Transverse colon (tissue), 4 donors: ENCODE measurements at regions not wholly inside any gene's neighbourhood (a gene's known extent, or its start where the extent isn't known, plus 50 kb on each side); places are given as distances from the start of the nearest gene placed in this dataset.

Experiments used
- DNase-seq: peaks from one replicate; pipeline ENCODE4 v3.0.0-alpha.2; 2019
- H3K27ac ChIP-seq, 4 donors: fragments of 200-600 bp; sonication (generic); 2 replicates each; pipeline ENCODE4 v1.5.1; 2016 to 2018; ENCODE audit warnings: inconsistent platforms in 4 of 4
- H3K27me3 ChIP-seq: fragments of 200-600 bp; sonication (generic); 2 replicates; pipeline ENCODE4 v1.5.1; 2017; ENCODE audit warnings: inconsistent platforms
- H3K36me3 ChIP-seq, 4 donors: fragments of 200-600 bp; sonication (generic); 2 replicates each; pipeline ENCODE4 v1.5.1; 2017 to 2019; ENCODE audit warnings: inconsistent platforms in 4 of 4
- H3K4me1 ChIP-seq, 4 donors: fragments of 200-600 bp; sonication (generic); 2 replicates each; pipeline ENCODE4 v1.5.1; 2017 to 2020; ENCODE audit warnings: inconsistent platforms in 4 of 4
- H3K4me3 ChIP-seq, 4 donors: fragments of 200-600 bp; sonication (generic); 1 replicate in 1 of 4; 2 replicates in 3 of 4; pipeline versions ENCODE4 v1.5.1 to v1.6.1; 2017 to 2019; ENCODE audit warnings: inconsistent platforms in 4 of 4
- H3K9me3 ChIP-seq, 2 donors: fragments of 200-600 bp; sonication (generic); 2 replicates each; pipeline ENCODE4 v1.5.1; 2017 to 2019; ENCODE audit warnings: inconsistent platforms in 2 of 2
- EP300 ChIP-seq: sonication (generic); formaldehyde crosslinking; IDR thresholded peaks from one replicate; pipeline ENCODE4 v1.6.1; 2017; ENCODE audit warnings: antibody characterized with exemption, low read depth
- POLR2A ChIP-seq: fragments of 450-650 bp; IDR thresholded peaks from one replicate; pipeline ENCODE4 v1.6.1; 2016; ENCODE audit warnings: antibody characterized with exemption, mild to moderate bottlenecking, moderate library complexity
- POLR2AphosphoS5 ChIP-seq, 3 donors: sonication (generic); formaldehyde crosslinking; IDR thresholded peaks; one replicate each; pipeline ENCODE4 v1.6.1; 2016; ENCODE audit warnings: antibody characterized with exemption in 3 of 3
- WGBS, 2 donors: methylation state at CpG; one replicate each; pipeline ENCODE4 v1.1.5; 2018; ENCODE audit warnings: low coverage in 1 of 2; 5-methylcytosine and 5-hydroxymethylcytosine counted together
- in situ Hi-C, 4 donors: fragments of 200-750 bp; cut with MboI; loops; one replicate each; pipeline versions ENCODE4 v1.15.0 to v1.15.1; 2017; ENCODE audit warnings: low sequenced_read_pairs in 3 of 4, low pct_ligation_motif_present in 1 of 4, low pct_unique_long_range_greater_than_20kb in 1 of 4
- intact Hi-C: fragments of 100-400 bp; cut with DNase I; formaldehyde crosslinking; loops from one replicate; pipeline ENCODE4 v1.15.1; 2023; ENCODE audit warnings: low total_unique reads
- TF ChIP-seq, protein P1 (sequence below), 5 experiments: fragments of 200-600 bp in 3 of 5; fragments of 450-650 bp in 2 of 5; sonication (generic) in 3 of 5; IDR thresholded peaks; 1 replicate in 2 of 5; 2 replicates in 3 of 5; pipeline ENCODE4 v1.5.1; 2016 to 2017; ENCODE audit warnings: antibody characterized with exemption in 5 of 5, inconsistent platforms in 3 of 5, mild to moderate bottlenecking in 2 of 5, moderate library complexity in 1 of 5

DNA sequence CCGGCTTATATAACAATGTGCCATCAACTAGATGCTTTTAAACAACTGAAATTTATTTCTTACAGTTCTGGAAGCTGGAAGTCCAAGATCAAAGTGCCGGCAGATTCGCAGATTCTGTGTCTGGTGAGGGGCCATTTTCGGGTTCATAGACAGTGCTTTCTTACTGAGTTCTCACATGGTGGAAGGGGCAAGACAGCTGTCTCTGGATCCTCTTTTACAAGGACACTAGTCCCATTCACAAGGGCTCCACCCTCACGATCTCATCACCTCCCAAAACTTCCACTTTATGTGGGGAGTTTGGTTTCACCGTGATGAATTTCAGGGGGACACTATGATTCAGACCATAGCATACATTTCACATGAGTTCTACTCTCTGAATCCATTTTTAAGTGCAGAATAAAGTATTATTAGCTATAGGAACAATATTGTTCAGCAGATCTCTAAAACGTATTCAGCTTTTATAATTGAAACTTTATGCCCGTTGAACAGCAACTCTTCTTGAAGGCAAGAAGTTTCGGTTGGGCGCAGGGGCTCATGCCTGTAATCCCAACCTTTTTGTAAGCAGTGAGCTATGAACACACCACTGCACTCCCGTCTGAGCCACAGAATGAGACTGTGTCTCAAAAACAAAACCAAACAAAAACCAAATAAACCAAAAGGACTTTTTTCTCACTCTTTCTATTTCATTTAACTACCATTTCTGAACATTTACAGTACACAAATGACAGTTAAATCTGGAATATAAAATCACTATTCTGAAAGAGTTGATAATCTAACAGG is 502.8 kb downstream of the CMPK2 start:
- TF ChIP-seq, protein P1, sequence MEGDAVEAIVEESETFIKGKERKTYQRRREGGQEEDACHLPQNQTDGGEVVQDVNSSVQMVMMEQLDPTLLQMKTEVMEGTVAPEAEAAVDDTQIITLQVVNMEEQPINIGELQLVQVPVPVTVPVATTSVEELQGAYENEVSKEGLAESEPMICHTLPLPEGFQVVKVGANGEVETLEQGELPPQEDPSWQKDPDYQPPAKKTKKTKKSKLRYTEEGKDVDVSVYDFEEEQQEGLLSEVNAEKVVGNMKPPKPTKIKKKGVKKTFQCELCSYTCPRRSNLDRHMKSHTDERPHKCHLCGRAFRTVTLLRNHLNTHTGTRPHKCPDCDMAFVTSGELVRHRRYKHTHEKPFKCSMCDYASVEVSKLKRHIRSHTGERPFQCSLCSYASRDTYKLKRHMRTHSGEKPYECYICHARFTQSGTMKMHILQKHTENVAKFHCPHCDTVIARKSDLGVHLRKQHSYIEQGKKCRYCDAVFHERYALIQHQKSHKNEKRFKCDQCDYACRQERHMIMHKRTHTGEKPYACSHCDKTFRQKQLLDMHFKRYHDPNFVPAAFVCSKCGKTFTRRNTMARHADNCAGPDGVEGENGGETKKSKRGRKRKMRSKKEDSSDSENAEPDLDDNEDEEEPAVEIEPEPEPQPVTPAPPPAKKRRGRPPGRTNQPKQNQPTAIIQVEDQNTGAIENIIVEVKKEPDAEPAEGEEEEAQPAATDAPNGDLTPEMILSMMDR (IDR thresholded peaks at IDR 0.05), result no peak
- TF ChIP-seq POLR2A (no peak), POLR2AphosphoS5 (IDR thresholded peaks at IDR 0.05) (no peak)
- WGBS, 2 donors, result 70 to 85% methylated on average over 6 to 11 of the region's 11 CpGs
- Histone ChIP-seq H3K36me3 (no peaks in the 10 kb centered on the region), H3K27me3 (no peaks in the 10 kb centered on the region), H3K4me1 (peaks cover 0 to 12% (median 0%) of the 10 kb centered on the region in 4 donors), H3K9me3 (no peaks in the 10 kb centered on the region), H3K27ac (no peak overlapping the region), H3K4me3 (no peak overlapping the region)
- no peak for DNase-seq
- in situ Hi-C loops, result no loop called here
- intact Hi-C loops, result no loop called here

DNA sequence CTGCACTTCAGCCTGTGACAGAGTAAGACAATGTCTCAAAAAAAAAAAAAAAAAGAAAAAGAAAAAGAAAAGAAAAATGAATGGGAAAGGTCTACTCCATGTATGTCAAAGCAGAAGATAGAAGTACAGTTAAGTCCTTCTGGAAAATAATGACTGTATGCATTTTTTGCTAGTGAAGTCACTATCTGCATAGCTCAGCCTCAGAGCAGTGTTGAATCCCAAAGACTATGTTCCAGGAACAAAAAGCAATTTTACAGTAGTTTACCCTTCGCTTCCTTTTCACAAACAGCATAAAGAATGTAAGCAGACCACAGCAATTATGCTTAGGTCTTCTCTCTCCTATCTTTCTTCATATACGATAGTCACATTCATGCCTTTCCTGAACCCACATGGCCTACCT is 497.4 kb downstream of the CMPK2 start:
- Histone ChIP-seq H3K4me3 (no peak overlapping the region), H3K27ac (no peak overlapping the region), H3K27me3 (no peaks in the 10 kb centered on the region), H3K9me3 (no peaks in the 10 kb centered on the region), H3K36me3 (no peaks in the 10 kb centered on the region), H3K4me1 (peaks cover 3 to 27% (median 8%) of the 10 kb centered on the region in 4 donors)
- DNase-seq, result no peak
- TF ChIP-seq EP300 (no peak), POLR2AphosphoS5 (IDR thresholded peaks at IDR 0.05) (no peak), POLR2A (no peak)
- TF ChIP-seq, protein P1 (IDR thresholded peaks at IDR 0.05), result no peak
- intact Hi-C loops, result no loop called here
- in situ Hi-C loops, result no loop called here
- 53 to 73% methylated on average over 2 of the region's 2 CpGs for WGBS, 2 donors

DNA sequence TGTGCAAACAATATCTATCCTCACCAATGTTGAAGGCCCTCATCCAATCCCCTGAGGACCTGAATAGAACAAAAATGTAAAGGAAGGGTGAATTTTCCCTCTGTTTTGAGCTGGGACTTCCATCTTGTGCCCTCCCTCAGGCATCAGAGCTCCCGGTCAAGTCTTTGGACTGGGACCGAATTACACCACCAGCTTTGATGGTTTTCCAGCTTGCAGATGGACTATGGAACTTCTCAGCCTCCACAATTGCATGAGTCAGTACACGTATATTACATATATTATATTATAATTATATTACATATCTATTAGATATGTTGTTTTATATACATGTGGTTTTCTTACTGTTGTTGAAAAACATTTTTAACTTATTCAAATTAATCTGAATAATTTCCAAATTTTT is 496.4 kb downstream of the CMPK2 start:
- TF ChIP-seq, protein P1 (IDR thresholded peaks at IDR 0.05), result no peak
- TF ChIP-seq EP300, result no peak
- TF ChIP-seq POLR2A, result no peak
- TF ChIP-seq POLR2AphosphoS5 (IDR thresholded peaks at IDR 0.05), result no peak
- Histone ChIP-seq H3K36me3 (no peaks in the 10 kb centered on the region), H3K4me3 (no peak overlapping the region), H3K4me1 (peaks cover 3 to 29% (median 8%) of the 10 kb centered on the region in 4 donors), H3K27ac (no peak overlapping the region), H3K9me3 (no peaks in the 10 kb centered on the region), H3K27me3 (no peaks in the 10 kb centered on the region)
- WGBS, 2 donors, result 82 to 84% methylated on average over 3 of the region's 3 CpGs
- DNase-seq, result no peak
- in situ Hi-C loops (no loop called here), intact Hi-C loops (no loop called here)

DNA sequence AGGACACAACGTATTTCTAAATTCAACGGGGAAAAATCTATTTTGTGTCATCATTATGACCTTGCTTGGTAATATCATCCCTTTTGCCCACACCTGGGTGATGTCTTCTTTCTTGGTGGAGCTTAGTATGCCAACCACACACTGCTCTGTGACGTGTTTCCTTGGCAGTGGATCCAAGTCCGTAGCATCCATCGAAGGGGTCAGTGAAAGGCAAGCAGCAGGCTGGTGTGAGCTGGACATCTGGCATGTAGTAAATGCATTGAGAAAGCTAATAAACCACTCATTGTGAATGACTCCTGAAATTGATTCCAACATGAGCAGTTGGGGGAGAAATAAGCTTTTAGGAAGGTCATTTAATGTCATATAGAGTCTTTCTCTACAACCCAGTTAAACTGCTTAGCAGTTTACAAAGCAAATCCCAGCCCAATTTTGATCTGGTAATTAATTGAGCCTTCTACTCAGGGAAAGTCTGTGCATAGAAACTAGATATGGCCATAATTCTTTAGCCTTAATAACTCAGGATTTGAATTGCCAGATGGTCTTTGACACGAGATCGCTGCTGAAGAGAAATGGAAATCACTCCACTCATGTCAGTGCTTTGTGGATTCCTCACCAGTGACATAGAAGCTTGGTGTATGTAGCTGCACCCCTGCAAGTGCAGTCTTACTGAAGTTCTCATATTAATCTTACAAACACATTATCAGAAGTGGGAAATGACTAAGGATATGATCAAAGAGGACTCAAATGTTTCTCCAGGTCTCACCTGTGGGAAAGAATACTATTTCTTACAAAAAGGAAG is 494.8 kb downstream of the CMPK2 start:
- H3K4me3 ChIP-seq, result no peak overlapping the region
- DNase-seq, result no peak
- intact Hi-C loops, result no loop called here
- H3K4me1 ChIP-seq, result peaks cover 3 to 29% (median 8%) of the 10 kb centered on the region in 4 donors
- H3K9me3 ChIP-seq, result no peaks in the 10 kb centered on the region
- H3K27me3 ChIP-seq, result no peaks in the 10 kb centered on the region
- H3K36me3 ChIP-seq, result no peaks in the 10 kb centered on the region
- TF ChIP-seq POLR2AphosphoS5 (IDR thresholded peaks at IDR 0.05) (no peak), POLR2A (no peak), EP300 (no peak)
- TF ChIP-seq, protein P1 (IDR thresholded peaks at IDR 0.05), result no peak
- in situ Hi-C loops, result no loop called here
- H3K27ac ChIP-seq, result peak overlapping the region; percentile 71 to 79 (median 74)
- WGBS, 2 donors, result 68 to 79% methylated on average over 7 of the region's 7 CpGs
